ENCODE measurements at regions not wholly inside any gene's neighbourhood (a gene's known extent, or its start where the extent isn't known, plus 50 kb on each side); places are given as distances from the start of the nearest gene placed in this dataset.
"Not testable (repeated sequence)": the region's sequence is repeated elsewhere in the genome, so short reads cannot be mapped to it uniquely, and the experiment has no call there.

DNA sequence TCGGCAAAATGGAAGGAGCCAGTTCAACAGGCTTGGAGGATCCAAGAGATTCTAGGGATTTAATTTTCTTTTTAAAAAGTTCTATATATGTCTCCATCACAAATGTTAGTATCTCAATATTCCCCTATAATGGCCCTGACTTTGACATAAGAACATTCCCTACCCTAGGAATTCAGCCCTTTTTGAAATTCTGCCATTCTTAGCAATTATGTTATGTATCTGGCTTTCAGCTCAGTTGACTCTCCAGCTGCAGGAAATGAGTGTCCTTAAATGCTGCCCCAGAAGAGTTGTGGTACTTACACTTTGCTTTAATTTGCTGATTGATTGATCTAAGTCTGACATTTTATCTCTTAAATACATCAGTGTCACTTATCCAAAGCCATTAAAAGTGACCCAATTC is 1454.3 kb downstream of the FSTL5 start:
- WGBS, 3 donors, result 88 to 100% (median 92%) methylated on average over 1 of the region's 1 CpG
- no peak for ATAC-seq

DNA sequence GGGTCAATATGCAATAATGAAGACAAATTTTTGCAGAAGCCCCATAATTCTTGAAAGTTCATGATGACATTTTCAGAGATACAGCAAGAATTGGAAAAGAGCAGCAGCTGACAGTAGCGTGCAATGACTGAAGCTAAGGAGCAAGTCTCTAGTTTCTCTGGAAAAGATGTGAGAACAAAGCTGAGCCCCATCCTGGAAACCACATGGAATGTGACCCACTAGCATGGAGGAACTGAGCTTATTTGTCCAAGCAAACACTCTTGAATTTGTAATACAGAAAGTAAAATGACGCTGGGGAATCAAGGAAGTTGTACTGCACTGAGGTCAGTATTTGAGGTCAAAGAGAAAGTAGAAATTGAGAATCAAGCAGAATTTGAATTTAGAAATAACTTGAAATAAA is 1447.2 kb downstream of the FSTL5 start:
- Histone ChIP-seq H3K4me3 (no peak overlapping the region), H3K36me3 (ENCODE audit: insufficient read depth in 1 of 2, low read depth in 1 of 2) (no peaks in the 10 kb centered on the region), H3K4me1 (no peaks in the 10 kb centered on the region), H3K27me3 (ENCODE audit: insufficient read depth in 3 of 3, low read length in 2 of 3) (no peaks in the 10 kb centered on the region), H3K9me3 (no peaks in the 10 kb centered on the region), H3K27ac (no peak overlapping the region)
- 73 to 86% (median 79%) methylated on average over 2 of the region's 2 CpGs for WGBS, 3 donors
- no peak for DNase-seq
- no peak for ATAC-seq
- no peak for TF ChIP-seq CTCF (IDR thresholded peaks at IDR 0.05)
- intact Hi-C loops (cut with DNase I), result no loop called here

More for the DNA sequence above, 1454.3 kb downstream of the FSTL5 start:
- no peak for DNase-seq
- no peaks in the 10 kb centered on the region for H3K4me1 ChIP-seq
- H3K27me3 ChIP-seq (ENCODE audit: insufficient read depth in 3 of 3, low read length in 2 of 3), result no peaks in the 10 kb centered on the region
- no peak overlapping the region for H3K4me3 ChIP-seq
- intact Hi-C loops (cut with DNase I), result no loop called here
- H3K36me3 ChIP-seq (ENCODE audit: insufficient read depth in 1 of 2, low read depth in 1 of 2), result no peaks in the 10 kb centered on the region
- no peaks in the 10 kb centered on the region for H3K9me3 ChIP-seq
- H3K27ac ChIP-seq, result no peak overlapping the region
- no peak for TF ChIP-seq CTCF (IDR thresholded peaks at IDR 0.05)

- DNase-seq (no peak), ATAC-seq (no peak)
- no peak for TF ChIP-seq CTCF (IDR thresholded peaks at IDR 0.05)
- Histone ChIP-seq H3K9me3 (no peaks in the 10 kb centered on the region), H3K4me1 (no peaks in the 10 kb centered on the region), H3K27me3 (ENCODE audit: insufficient read depth in 3 of 3, low read length in 2 of 3) (no peaks in the 10 kb centered on the region), H3K36me3 (ENCODE audit: insufficient read depth in 1 of 2, low read depth in 1 of 2) (no peaks in the 10 kb centered on the region), H3K4me3 (no peak overlapping the region), H3K27ac (no peak overlapping the region)
- 36 to 57% (median 43%) methylated on average over 2 of the region's 2 CpGs for WGBS, 3 donors
- intact Hi-C loops (cut with DNase I), result no loop called here
Observed at GRCh38 chr4:160717848-160718247, 1446.0 kb downstream of the FSTL5 start.

DNA sequence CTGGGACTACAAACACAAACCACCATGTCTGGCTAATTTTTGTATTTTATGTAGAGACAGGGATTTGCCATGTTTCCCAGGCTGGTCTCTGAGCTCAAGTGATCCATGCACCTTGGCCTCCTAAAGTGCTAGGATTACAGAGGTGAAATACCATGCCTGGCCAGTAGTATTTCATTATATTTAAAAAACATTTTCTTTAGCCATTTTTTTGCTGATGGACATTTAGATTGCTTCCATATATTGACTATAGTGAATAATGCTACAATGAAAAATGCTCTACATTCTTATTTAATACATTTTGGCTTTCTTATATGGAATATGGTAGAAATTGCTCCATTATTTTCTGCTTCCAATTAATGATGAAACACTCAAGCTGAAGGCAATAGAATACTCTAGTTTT is 1439.7 kb downstream of the FSTL5 start:
- H3K36me3 ChIP-seq (ENCODE audit: insufficient read depth in 1 of 2, low read depth in 1 of 2), result no peaks in the 10 kb centered on the region
- no peak overlapping the region for H3K4me3 ChIP-seq
- H3K4me1 ChIP-seq, result no peaks in the 10 kb centered on the region
- no peak for TF ChIP-seq CTCF (IDR thresholded peaks at IDR 0.05)
- ATAC-seq (no peak), DNase-seq (no peak)
- no peaks in the 10 kb centered on the region for H3K9me3 ChIP-seq
- no peaks in the 10 kb centered on the region for H3K27me3 ChIP-seq (ENCODE audit: insufficient read depth in 3 of 3, low read length in 2 of 3)
- H3K27ac ChIP-seq, result no peak overlapping the region
- intact Hi-C loops (cut with DNase I), result no loop called here

DNA sequence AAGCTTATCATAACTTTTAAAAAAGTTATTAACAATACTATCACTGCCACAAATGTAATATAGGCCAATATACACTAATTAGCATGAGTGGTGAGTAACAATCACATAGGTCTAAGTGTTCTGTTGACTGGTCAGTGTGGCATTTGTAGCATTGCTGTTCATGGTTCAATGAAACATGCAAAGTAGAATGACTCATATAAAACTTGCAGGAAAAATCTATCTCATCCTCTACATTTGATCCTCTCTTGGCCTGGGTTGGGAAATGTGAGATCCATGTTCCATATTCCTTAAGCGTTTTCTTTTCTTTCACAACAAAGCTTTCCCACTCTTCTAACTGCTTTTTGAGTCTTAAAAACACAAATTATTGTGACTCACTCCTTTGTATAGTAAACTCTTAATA is 1418.7 kb downstream of the FSTL5 start:
- Histone ChIP-seq H3K27ac (no peak overlapping the region), H3K4me1 (no peaks in the 10 kb centered on the region), H3K9me3 (no peaks in the 10 kb centered on the region), H3K36me3 (ENCODE audit: insufficient read depth in 1 of 2, low read depth in 1 of 2) (no peaks in the 10 kb centered on the region), H3K27me3 (ENCODE audit: insufficient read depth in 3 of 3, low read length in 2 of 3) (no peaks in the 10 kb centered on the region), H3K4me3 (no peak overlapping the region)
- TF ChIP-seq CTCF (IDR thresholded peaks at IDR 0.05), result no peak
- intact Hi-C loops (cut with DNase I), result no loop called here
- 75 to 85% (median 78%) methylated on average over 1 of the region's 1 CpG for WGBS, 3 donors
- DNase-seq (no peak), ATAC-seq (no peak)

DNA sequence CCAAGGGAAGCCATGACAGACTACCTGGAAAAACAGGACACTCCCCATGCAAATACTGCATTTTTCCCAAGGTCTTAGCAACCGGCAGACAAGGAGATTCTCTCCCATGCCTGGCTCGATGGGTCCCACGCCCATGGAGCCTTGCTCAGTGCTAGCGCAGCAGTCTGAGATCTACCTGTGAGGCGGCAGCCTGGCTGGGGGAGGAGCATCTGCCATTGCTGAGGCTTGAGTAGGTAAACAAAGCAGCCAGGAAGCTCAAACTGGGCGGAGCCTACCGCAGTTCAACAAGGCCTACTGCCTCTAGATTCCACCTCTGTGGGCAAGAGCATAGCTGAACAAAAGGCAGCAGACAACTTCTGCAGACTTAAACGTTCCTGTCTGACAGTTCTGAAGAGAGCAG is 1417.2 kb downstream of the FSTL5 start:
- DNase-seq; H3K9me3 ChIP-seq; H3K27ac ChIP-seq; H3K36me3 ChIP-seq (ENCODE audit: insufficient read depth in 1 of 2, low read depth in 1 of 2); H3K27me3 ChIP-seq (ENCODE audit: insufficient read depth in 3 of 3, low read length in 2 of 3); H3K4me1 ChIP-seq; H3K4me3 ChIP-seq; intact Hi-C loops (cut with DNase I); ATAC-seq: not testable (repeated sequence)
- WGBS, 3 donors, result 82 to 85% (median 85%) methylated on average over 8 of the region's 8 CpGs
